GM12878 (cell line): ENCODE measurements at regions not wholly inside any gene's neighbourhood (a gene's known extent, or its start where the extent isn't known, plus 50 kb on each side); places are given as distances from the start of the nearest gene placed in this dataset.
"Not testable (repeated sequence)": the region's sequence is repeated elsewhere in the genome, so short reads cannot be mapped to it uniquely, and the experiment has no call there.

ENCODE experiments used
- ATAC-seq: fragments of 200-7000 bp; cut with Tn5 transposase; 3 replicates; pipeline ENCODE4 v1.9.1; 2020; ENCODE audit warnings: mild to moderate bottlenecking, moderate library complexity
- BruUV-seq: library from RNA; stranded (reverse); fragments of 400-500 nt; replicated peaks from 2 replicates; lab custom pipeline; 2021; lab: Mats Ljungman, UMichigan
- CTCF ChIA-PET: fragments of 300-600 bp; sonication (Branson Sonifier 250); formaldehyde crosslinking; extraction: SDS; loops from one replicate; lab custom pipeline; 2021; ENCODE audit warnings: inconsistent platforms; lab: Yijun Ruan, JAX
- POLR2A ChIA-PET: fragments of 350-600 bp; formaldehyde crosslinking; extraction: SDS; loops from one replicate; lab custom pipeline; 2021; ENCODE audit warnings: inconsistent platforms; lab: Charles Lee
- RAD21 ChIA-PET: fragments of 300-600 bp; sonication (Branson Sonifier 250); formaldehyde crosslinking; loops from one replicate; lab custom pipeline; 2023; ENCODE audit warnings: antibody characterized with exemption; ENCODE audit not compliant: unreplicated experiment; lab: Charles Lee
- SMC1A ChIA-PET: fragments of 300-600 bp; sonication (Branson Sonifier 250); formaldehyde crosslinking; loops from one replicate; lab custom pipeline; 2023; ENCODE audit not compliant: unreplicated experiment, uncharacterized antibody; lab: Charles Lee
- DNase-seq: peaks from one replicate; pipeline ENCODE4 v3.0.0-alpha.2; 2011; ENCODE audit warnings: low read depth, low spot score
- FAIRE-seq: peaks from 3 replicates; lab custom pipeline; 2011; peaks lifted over from hg19 to GRCh38; lab: Jason Lieb, UNC
- H2AFZ ChIP-seq: 2 replicates; pipeline ENCODE4 v1.6.0; 2011; ENCODE audit warnings: low read depth, low read length, control low read depth; ENCODE audit not compliant: control insufficient read depth
- H3K27ac ChIP-seq: 2 replicates; pipeline ENCODE4 v1.5.1; 2011; ENCODE audit warnings: control low read depth; ENCODE audit not compliant: control insufficient read depth, insufficient read depth
- H3K27me3 ChIP-seq, 2 experiments: replicated peaks in 1 of 2; 2 replicates each; pipeline versions ENCODE4 v1.6.0 to v1.6.1; 2011; ENCODE audit warnings: low read length in 1 of 2; ENCODE audit not compliant: control insufficient read depth in 2 of 2, insufficient read depth in 2 of 2
- H3K36me3 ChIP-seq, 2 experiments: 2 replicates each; pipeline ENCODE4 v1.5.1; 2011; ENCODE audit warnings: low read length in 1 of 2; ENCODE audit not compliant: control insufficient read depth in 2 of 2, insufficient read depth in 2 of 2
- H3K4me1 ChIP-seq: 2 replicates; pipeline ENCODE4 v1.6.1; 2011; ENCODE audit warnings: mild to moderate bottlenecking, low read length, moderate library complexity, mixed read lengths; ENCODE audit not compliant: control insufficient read depth, insufficient read depth
- H3K4me2 ChIP-seq: 2 replicates; pipeline ENCODE4 v1.6.0; 2011; ENCODE audit warnings: control low read depth; ENCODE audit not compliant: control insufficient read depth, insufficient read depth
- H3K4me3 ChIP-seq: fragments of 200-600 bp; sonication (generic); 2 replicates; pipeline ENCODE4 v1.5.1; 2016
- H3K79me2 ChIP-seq: 2 replicates; pipeline ENCODE4 v1.6.0; 2011; ENCODE audit warnings: low read length; ENCODE audit not compliant: control insufficient read depth, insufficient read depth
- H3K9ac ChIP-seq: 2 replicates; pipeline ENCODE4 v1.8.0; 2011; ENCODE audit warnings: low read length, control low read depth, mixed read lengths; ENCODE audit not compliant: control insufficient read depth, insufficient read depth
- H3K9me3 ChIP-seq: replicated peaks from 3 replicates; pipeline ENCODE4 v1.5.1; 2011; ENCODE audit warnings: mild to moderate bottlenecking, low read length; ENCODE audit not compliant: control insufficient read depth, insufficient read depth
- H4K20me1 ChIP-seq: 2 replicates; pipeline ENCODE4 v1.6.0; 2011; ENCODE audit not compliant: control insufficient read depth, insufficient read depth
- LARP7 ChIP-seq: fragments of 450-650 bp; IDR thresholded peaks from 2 replicates; pipeline ENCODE4 v1.6.1; 2017; ENCODE audit warnings: mild to moderate bottlenecking
- NFIC ChIP-seq: IDR thresholded peaks from 2 replicates; pipeline ENCODE4 v1.6.1; 2012; ENCODE audit warnings: low read depth, mild to moderate bottlenecking, inconsistent platforms, low read length, moderate library complexity
- NR2C2 ChIP-seq: IDR thresholded peaks from 2 replicates; pipeline ENCODE4 v1.6.1; 2011; ENCODE audit warnings: borderline replicate concordance, low read depth; ENCODE audit not compliant: control insufficient read depth, insufficient read length
- STAT3 ChIP-seq: IDR thresholded peaks from 2 replicates; pipeline ENCODE4 v1.6.1; 2011; ENCODE audit warnings: low read depth, low read length, improper control_type of control experiment
- TCF12 ChIP-seq: IDR thresholded peaks from 2 replicates; pipeline ENCODE4 v1.6.1; 2011; ENCODE audit warnings: low read depth, mild to moderate bottlenecking, low read length
- WGBS: methylation state at CpG from one replicate; pipeline ENCODE4 v1.1.6; 2016; ENCODE audit warnings: low lambda C conversion rate; ENCODE audit not compliant: insufficient replicate concordance, insufficient coverage; ENCODE audit errors: missing lambda C conversion rate; 5-methylcytosine and 5-hydroxymethylcytosine counted together
- in situ Hi-C: fragments of 300-500 bp; cut with MboI; formaldehyde crosslinking; loops from 9 replicates; pipeline ENCODE4 v1.14.3; 2018; ENCODE audit warnings: mixed read lengths
- intact Hi-C: fragments of 100-400 bp; cut with micrococcal nuclease; formaldehyde crosslinking; loops from one replicate; pipeline ENCODE4 v1.14.2; 2022; ENCODE audit not compliant: unreplicated experiment

DNA sequence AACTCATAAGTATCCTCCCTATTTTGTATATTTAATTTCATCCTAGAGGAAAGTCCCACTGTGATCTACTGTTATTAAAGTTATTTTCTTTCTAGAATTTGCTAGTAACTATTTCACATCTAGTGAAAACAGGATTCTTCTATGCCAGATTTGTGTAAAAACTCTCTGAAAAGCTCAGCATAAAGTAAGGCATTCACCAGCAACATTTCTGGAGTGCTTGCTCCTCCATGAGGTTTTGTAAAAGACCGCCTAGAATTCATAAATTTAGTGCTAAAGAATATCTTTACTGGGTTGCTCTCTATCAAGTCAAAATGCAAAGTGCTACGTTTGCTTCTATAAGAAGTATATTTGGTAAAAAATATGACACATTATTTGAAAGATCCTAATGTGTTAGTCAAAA lies 173.5 kb upstream of the IRAK1BP1 start:
- in situ Hi-C loops, result no loop called here
- no peak for DNase-seq
- TF ChIP-seq STAT3 (no peak), LARP7 (no peak), NFIC (no peak), TCF12 (no peak), NR2C2 (no peak)
- Histone ChIP-seq H3K4me2 (no peak overlapping the region), H3K9ac (no peak overlapping the region), H3K27me3 (no peaks in the 10 kb centered on the region), H3K79me2 (no peaks in the 10 kb centered on the region), H3K9me3 (no peaks in the 10 kb centered on the region), H3K4me3 (no peak overlapping the region), H4K20me1 (no peaks in the 10 kb centered on the region), H3K36me3 (no peaks in the 10 kb centered on the region), H3K27ac (no peak overlapping the region), H3K4me1 (no peaks in the 10 kb centered on the region), H2AFZ (no peak overlapping the region)
- no TSS peak for BruUV-seq
- ChIA-PET RAD21 (no interaction called here), SMC1A (interaction anchor here (1.8 kb wide), 1 partner anchor 171 kb away, joined by 4 read pairs; no protein-coding TSS in a partner anchor), POLR2A (no interaction called here), CTCF (interaction anchor here (0.9 kb wide), 1 partner anchor 11 kb away, joined by 3 read pairs; no protein-coding TSS in a partner anchor)
- FAIRE-seq, result no peak
- ATAC-seq, result no peak
- 18% methylated on average over 2 of the region's 2 CpGs for WGBS
- intact Hi-C loops, result no loop called here

DNA sequence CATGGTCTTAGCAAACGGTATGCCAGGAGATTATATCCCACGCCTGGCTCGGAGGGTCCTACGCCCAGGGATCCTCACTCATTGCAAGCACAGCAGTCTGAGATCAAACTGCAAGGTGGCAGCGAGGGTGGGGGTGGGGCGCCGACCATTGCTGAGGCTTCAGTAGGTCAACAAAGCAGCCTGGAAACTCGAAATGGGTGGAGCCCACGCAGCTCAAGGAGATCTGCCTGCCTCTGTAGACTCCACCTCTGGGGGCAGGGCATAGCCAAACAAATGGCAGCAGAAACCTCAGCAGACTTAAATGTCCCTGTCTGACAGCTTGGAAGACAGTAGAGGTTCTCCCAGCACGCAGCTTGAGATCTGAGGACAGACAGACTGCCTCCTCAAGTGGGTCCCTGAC lies 172.7 kb upstream of the IRAK1BP1 start:
- H3K27me3 ChIP-seq, in situ Hi-C loops, H2AFZ ChIP-seq, H3K79me2 ChIP-seq, FAIRE-seq, H3K36me3 ChIP-seq, H3K9ac ChIP-seq, ATAC-seq, DNase-seq, H3K4me1 ChIP-seq, intact Hi-C loops, H3K4me2 ChIP-seq, H3K27ac ChIP-seq, H4K20me1 ChIP-seq, BruUV-seq, SMC1A ChIA-PET, CTCF ChIA-PET, POLR2A ChIA-PET, H3K4me3 ChIP-seq, RAD21 ChIA-PET, H3K9me3 ChIP-seq: not testable (repeated sequence)
- WGBS, result 16% methylated on average over 10 of the region's 10 CpGs
